ENCODE measurements at regions not wholly inside any gene's neighbourhood (a gene's known extent, or its start where the extent isn't known, plus 50 kb on each side); places are given as distances from the start of the nearest gene placed in this dataset.
"Not testable (repeated sequence)": the region's sequence is repeated elsewhere in the genome, so short reads cannot be mapped to it uniquely, and the experiment has no call there.

- DNase-seq (ENCODE audit: low read depth in 2 of 2) = no peak
These were observed 85.0 kb upstream of the KIF5B start for GRCh38 chr10:32141018-32141807.

- no peak for DNase-seq (ENCODE audit: low read depth in 2 of 2)
These were observed 84.2 kb upstream of the KIF5B start for GRCh38 chr10:32140403-32140802.

- DNase-seq (ENCODE audit: low read depth in 2 of 2) = peak; percentile 68 to 71
These were observed 83.2 kb upstream of the KIF5B start for GRCh38 chr10:32139223-32140073.

- DNase-seq (ENCODE audit: low read depth in 2 of 2) = not testable (repeated sequence)
These were observed 80.7 kb upstream of the KIF5B start for GRCh38 chr10:32136927-32137326.

GRCh38 chr10:32135796-32136195, 79.6 kb upstream of the KIF5B start:
- DNase-seq (ENCODE audit: low read depth in 2 of 2) = not testable (repeated sequence)

- DNase-seq (ENCODE audit: low read depth in 2 of 2) = no peak
These were observed 76.2 kb upstream of the KIF5B start for GRCh38 chr10:32132357-32132946.

- no peak for DNase-seq (ENCODE audit: low read depth in 2 of 2)
These were observed 75.2 kb upstream of the KIF5B start for GRCh38 chr10:32131388-32131787.

- no peak for DNase-seq (ENCODE audit: low read depth in 2 of 2)
These were observed 74.6 kb upstream of the KIF5B start for GRCh38 chr10:32130788-32131187.

- DNase-seq (ENCODE audit: low read depth in 2 of 2) = no peak
These were observed 68.8 kb upstream of the KIF5B start for GRCh38 chr10:32125023-32125422.

- no peak for DNase-seq (ENCODE audit: low read depth in 2 of 2)
These were observed 66.8 kb upstream of the KIF5B start for GRCh38 chr10:32123021-32123420.

- DNase-seq (ENCODE audit: low read depth in 2 of 2) = no peak
These were observed 65.4 kb upstream of the KIF5B start for GRCh38 chr10:32121648-32122047.

GRCh38 chr10:32120147-32120546, 63.9 kb upstream of the KIF5B start:
- no peak for DNase-seq (ENCODE audit: low read depth in 2 of 2)

- no peak for DNase-seq (ENCODE audit: low read depth in 2 of 2)
These were observed 58.3 kb upstream of the KIF5B start for GRCh38 chr10:32114508-32114907.

GRCh38 chr10:32112055-32112454, 55.8 kb upstream of the KIF5B start:
- DNase-seq (ENCODE audit: low read depth in 2 of 2) = peak; percentile 47 to 55

- DNase-seq (ENCODE audit: low read depth in 2 of 2) = no peak
These were observed 55.4 kb upstream of the KIF5B start for GRCh38 chr10:32111585-32111984.

GRCh38 chr10:32110790-32111189, 54.6 kb upstream of the KIF5B start:
- no peak for DNase-seq (ENCODE audit: low read depth in 2 of 2)

GRCh38 chr10:32109603-32110002, 53.4 kb upstream of the KIF5B start:
- no peak for DNase-seq (ENCODE audit: low read depth in 2 of 2)

Measured in fibroblast of skin of left quadriceps (primary cell).